ENCODE measurements at regions not wholly inside any gene's neighbourhood (a gene's known extent, or its start where the extent isn't known, plus 50 kb on each side); places are given as distances from the start of the nearest gene placed in this dataset.

DNA sequence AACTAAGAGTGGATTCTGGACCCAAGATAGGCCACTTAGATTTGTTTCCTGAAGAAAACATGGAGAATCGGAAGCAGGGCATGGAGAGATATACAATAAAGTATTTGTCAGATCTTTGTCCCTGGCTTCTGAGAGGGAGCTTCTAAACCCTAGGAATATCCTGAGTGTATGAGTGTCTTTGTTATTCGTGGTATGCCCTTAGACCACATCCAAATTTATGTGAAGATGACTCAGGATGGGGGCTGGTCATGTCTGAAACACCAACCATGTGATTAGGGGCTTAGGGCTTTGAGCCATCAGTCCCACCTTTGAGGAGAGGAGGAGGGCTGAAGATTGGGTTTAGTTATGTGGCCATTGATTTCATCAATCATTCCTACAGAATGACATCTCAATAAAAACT lies 69.7 kb upstream of the PLPP4 start:
- FAIRE-seq, result no peak
- DNase-seq (ENCODE audit: insufficient read length, low spot score), result no peak

GRCh38 chr10:120392245-120392644 lies 64.8 kb upstream of the PLPP4 start:
- TF ChIP-seq POLR2A (IDR thresholded peaks at IDR 0.05; ENCODE audit: low read depth, low read length), result no peak
- DNase-seq (ENCODE audit: insufficient read length, low spot score) (no peak), FAIRE-seq (no peak)

More for the DNA sequence above, 69.7 kb upstream of the PLPP4 start:
- TF ChIP-seq POLR2A (IDR thresholded peaks at IDR 0.05; ENCODE audit: low read depth, low read length), result no peak

GRCh38 chr10:120392671-120393079 lies 64.4 kb upstream of the PLPP4 start:
- FAIRE-seq, result no peak

GRCh38 chr10:120394446-120394845 lies 62.6 kb upstream of the PLPP4 start:
- DNase-seq (ENCODE audit: insufficient read length, low spot score), result no peak
- no peak for FAIRE-seq
- no peak for TF ChIP-seq POLR2A (IDR thresholded peaks at IDR 0.05; ENCODE audit: low read depth, low read length)

More at GRCh38 chr10:120392671-120393079, 64.4 kb upstream of the PLPP4 start:
- no peak for DNase-seq (ENCODE audit: insufficient read length, low spot score)
- TF ChIP-seq POLR2A (IDR thresholded peaks at IDR 0.05; ENCODE audit: low read depth, low read length), result no peak

- FAIRE-seq, result no peak
- TF ChIP-seq POLR2A (IDR thresholded peaks at IDR 0.05; ENCODE audit: low read depth, low read length), result no peak
- no peak for DNase-seq (ENCODE audit: insufficient read length, low spot score)
Observed at GRCh38 chr10:120396228-120396627, 60.8 kb upstream of the PLPP4 start.

- no peak for DNase-seq (ENCODE audit: insufficient read length, low spot score)
- no peak for TF ChIP-seq POLR2A (IDR thresholded peaks at IDR 0.05; ENCODE audit: low read depth, low read length)
- no peak for FAIRE-seq
Observed at GRCh38 chr10:120398180-120398579, 58.8 kb upstream of the PLPP4 start.

GRCh38 chr10:120400601-120401000 lies 56.4 kb upstream of the PLPP4 start:
- DNase-seq (ENCODE audit: insufficient read length, low spot score) (no peak), FAIRE-seq (no peak)
- TF ChIP-seq POLR2A (IDR thresholded peaks at IDR 0.05; ENCODE audit: low read depth, low read length), result no peak

DNA sequence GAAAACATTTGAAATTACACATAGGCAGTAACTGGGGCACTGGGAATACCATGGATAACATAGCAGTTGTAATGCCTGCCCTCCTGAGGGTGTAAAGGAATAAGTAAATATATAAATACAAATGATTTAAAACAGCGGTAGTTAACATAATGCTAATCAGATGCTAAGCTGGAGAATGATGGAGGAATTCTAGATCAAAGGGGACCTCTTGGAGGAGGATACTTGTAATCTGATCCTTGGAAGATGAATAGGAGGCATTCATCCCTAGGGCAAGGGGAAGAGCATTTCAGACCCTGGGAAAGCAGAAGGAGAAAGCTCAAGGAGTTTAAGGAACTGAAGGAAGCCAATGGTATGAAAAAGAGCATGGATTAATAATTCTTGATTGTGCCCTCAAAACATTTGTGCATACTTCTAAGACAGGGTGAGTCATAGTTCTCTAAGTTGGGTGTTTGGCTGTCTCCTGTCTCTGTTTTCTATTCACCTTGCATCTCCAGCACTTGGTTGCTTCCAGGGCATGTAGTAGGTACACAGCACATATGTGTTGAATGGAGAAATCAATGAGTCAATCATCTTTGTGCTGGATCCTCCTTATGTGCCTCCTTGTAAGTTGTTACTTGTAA lies 54.8 kb upstream of the PLPP4 start:
- FAIRE-seq (no peak), DNase-seq (ENCODE audit: insufficient read length, low spot score) (no peak)
- no peak for TF ChIP-seq POLR2A (IDR thresholded peaks at IDR 0.05; ENCODE audit: low read depth, low read length)

- no peak for DNase-seq (ENCODE audit: insufficient read length, low spot score)
- no peak for FAIRE-seq
- TF ChIP-seq POLR2A (IDR thresholded peaks at IDR 0.05; ENCODE audit: low read depth, low read length), result no peak
Observed at GRCh38 chr10:120403109-120403508, 53.9 kb upstream of the PLPP4 start.

DNA sequence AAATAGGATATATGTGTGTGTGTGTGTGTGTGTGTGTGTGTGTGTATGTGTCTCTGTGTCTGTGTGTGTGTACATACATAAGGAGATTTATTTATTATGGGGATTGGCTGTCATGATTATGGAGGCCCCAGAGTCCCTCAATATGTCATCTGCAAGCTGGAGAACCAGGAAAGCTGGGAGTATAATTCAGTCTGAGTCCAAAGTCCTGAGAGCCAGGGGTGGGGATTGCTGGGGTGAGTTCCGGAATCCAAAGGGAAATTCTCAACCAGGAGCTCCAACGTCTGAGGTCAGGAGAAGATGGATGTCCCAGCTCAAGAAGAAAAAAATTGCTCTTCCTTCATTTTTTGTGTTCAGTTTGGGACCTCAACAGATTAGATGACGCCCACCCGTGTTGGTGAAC lies 50.7 kb upstream of the PLPP4 start:
- DNase-seq (ENCODE audit: insufficient read length, low spot score) (no peak), FAIRE-seq (no peak)
- no peak for TF ChIP-seq POLR2A (IDR thresholded peaks at IDR 0.05; ENCODE audit: low read depth, low read length)

Measured in H54 (cell line).